ENCODE measurements at regions not wholly inside any gene's neighbourhood (a gene's known extent, or its start where the extent isn't known, plus 50 kb on each side); places are given as distances from the start of the nearest gene placed in this dataset.

- TF ChIP-seq EZH2 (optimal IDR thresholded peaks at IDR 0.05; ENCODE audit: low read depth, low read length), result no peak
- TF ChIP-seq, protein P1, sequence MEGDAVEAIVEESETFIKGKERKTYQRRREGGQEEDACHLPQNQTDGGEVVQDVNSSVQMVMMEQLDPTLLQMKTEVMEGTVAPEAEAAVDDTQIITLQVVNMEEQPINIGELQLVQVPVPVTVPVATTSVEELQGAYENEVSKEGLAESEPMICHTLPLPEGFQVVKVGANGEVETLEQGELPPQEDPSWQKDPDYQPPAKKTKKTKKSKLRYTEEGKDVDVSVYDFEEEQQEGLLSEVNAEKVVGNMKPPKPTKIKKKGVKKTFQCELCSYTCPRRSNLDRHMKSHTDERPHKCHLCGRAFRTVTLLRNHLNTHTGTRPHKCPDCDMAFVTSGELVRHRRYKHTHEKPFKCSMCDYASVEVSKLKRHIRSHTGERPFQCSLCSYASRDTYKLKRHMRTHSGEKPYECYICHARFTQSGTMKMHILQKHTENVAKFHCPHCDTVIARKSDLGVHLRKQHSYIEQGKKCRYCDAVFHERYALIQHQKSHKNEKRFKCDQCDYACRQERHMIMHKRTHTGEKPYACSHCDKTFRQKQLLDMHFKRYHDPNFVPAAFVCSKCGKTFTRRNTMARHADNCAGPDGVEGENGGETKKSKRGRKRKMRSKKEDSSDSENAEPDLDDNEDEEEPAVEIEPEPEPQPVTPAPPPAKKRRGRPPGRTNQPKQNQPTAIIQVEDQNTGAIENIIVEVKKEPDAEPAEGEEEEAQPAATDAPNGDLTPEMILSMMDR (IDR thresholded peaks at IDR 0.05; ENCODE audit: low read length), result no peak
- TF ChIP-seq EZH2phosphoT487 (IDR thresholded peaks at IDR 0.05; ENCODE audit: low read length), result no peak
- no peaks in the 10 kb centered on the region for H4K20me1 ChIP-seq (ENCODE audit: insufficient read depth, low read length)
- DNase-seq, result no peak
Measured at GRCh38 chr6:51429017-51429712, 610.5 kb downstream of the TFAP2B start.

DNA sequence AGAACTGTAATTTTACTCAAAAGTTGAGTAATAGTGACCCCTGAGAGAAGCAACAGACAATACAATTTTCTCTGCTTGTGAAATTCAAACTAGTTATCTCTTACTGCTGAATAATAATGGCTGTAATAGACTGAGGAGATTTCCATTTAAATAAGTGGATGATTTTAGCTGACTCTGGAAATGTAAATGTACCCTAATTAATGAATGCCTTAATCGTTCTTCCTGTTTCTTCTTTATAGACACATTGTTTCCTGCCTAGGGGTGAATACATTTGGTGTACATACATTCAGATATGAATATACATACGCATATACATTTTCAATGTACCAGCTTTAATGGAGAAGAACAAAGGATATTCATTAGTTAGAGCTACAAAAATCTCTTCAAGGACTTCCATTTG, 611.9 kb downstream of the TFAP2B start:
- TF ChIP-seq, protein P1 (IDR thresholded peaks at IDR 0.05; ENCODE audit: low read length), result no peak
- TF ChIP-seq EZH2phosphoT487 (IDR thresholded peaks at IDR 0.05; ENCODE audit: low read length) (no peak), EZH2 (optimal IDR thresholded peaks at IDR 0.05; ENCODE audit: low read depth, low read length) (no peak)
- H3K9ac ChIP-seq (ENCODE audit: low read length), result no peak overlapping the region
- H3K79me2 ChIP-seq (ENCODE audit: low read length), result no peaks in the 10 kb centered on the region
- no peak overlapping the region for H3K4me3 ChIP-seq (ENCODE audit: low read length)
- no peaks in the 10 kb centered on the region for H3K36me3 ChIP-seq (replicated peaks; ENCODE audit: insufficient read depth, low read length)
- H3K4me1 ChIP-seq (ENCODE audit: low read length), result no peaks in the 10 kb centered on the region
- no peaks in the 10 kb centered on the region for H3K27me3 ChIP-seq (replicated peaks; ENCODE audit: insufficient read depth, low read length)
- no peak overlapping the region for H3K27ac ChIP-seq (ENCODE audit: low read length)
- H3K4me2 ChIP-seq (ENCODE audit: low read depth, low read length), result no peak overlapping the region
- H2AFZ ChIP-seq (ENCODE audit: low read length), result no peak overlapping the region
- H3K9me3 ChIP-seq (replicated peaks; ENCODE audit: insufficient read depth, low read length), result no peaks in the 10 kb centered on the region
- DNase-seq, result no peak
- no peaks in the 10 kb centered on the region for H3K9me2 ChIP-seq (replicated peaks; ENCODE audit: insufficient read depth, low read length)
- H4K20me1 ChIP-seq (ENCODE audit: insufficient read depth, low read length), result no peaks in the 10 kb centered on the region
- no peaks in the 10 kb centered on the region for H3F3A ChIP-seq (ENCODE audit: insufficient read depth, low read length)

More at GRCh38 chr6:51429017-51429712, 610.5 kb downstream of the TFAP2B start:
- Histone ChIP-seq H3K27ac (ENCODE audit: low read length) (no peak overlapping the region), H3K27me3 (replicated peaks; ENCODE audit: insufficient read depth, low read length) (no peaks in the 10 kb centered on the region), H2AFZ (ENCODE audit: low read length) (no peak overlapping the region), H3K4me1 (ENCODE audit: low read length) (no peaks in the 10 kb centered on the region), H3K4me2 (ENCODE audit: low read depth, low read length) (no peak overlapping the region), H3K36me3 (replicated peaks; ENCODE audit: insufficient read depth, low read length) (no peaks in the 10 kb centered on the region), H3K79me2 (ENCODE audit: low read length) (no peaks in the 10 kb centered on the region), H3F3A (ENCODE audit: insufficient read depth, low read length) (no peaks in the 10 kb centered on the region), H3K4me3 (ENCODE audit: low read length) (no peak overlapping the region), H3K9me2 (replicated peaks; ENCODE audit: insufficient read depth, low read length) (no peaks in the 10 kb centered on the region), H3K9ac (ENCODE audit: low read length) (no peak overlapping the region), H3K9me3 (replicated peaks; ENCODE audit: insufficient read depth, low read length) (no peaks in the 10 kb centered on the region)

GRCh38 chr6:51432481-51432880, 613.8 kb downstream of the TFAP2B start:
- DNase-seq, result no peak
- H3K27ac ChIP-seq (ENCODE audit: low read length), result no peak overlapping the region
- TF ChIP-seq EZH2phosphoT487 (IDR thresholded peaks at IDR 0.05; ENCODE audit: low read length) (no peak), EZH2 (optimal IDR thresholded peaks at IDR 0.05; ENCODE audit: low read depth, low read length) (no peak)
- TF ChIP-seq, protein P1 (IDR thresholded peaks at IDR 0.05; ENCODE audit: low read length), result no peak
- no peak overlapping the region for H3K9ac ChIP-seq (ENCODE audit: low read length)
- H3F3A ChIP-seq (ENCODE audit: insufficient read depth, low read length), result no peaks in the 10 kb centered on the region
- no peaks in the 10 kb centered on the region for H3K36me3 ChIP-seq (replicated peaks; ENCODE audit: insufficient read depth, low read length)
- no peaks in the 10 kb centered on the region for H3K79me2 ChIP-seq (ENCODE audit: low read length)
- no peaks in the 10 kb centered on the region for H4K20me1 ChIP-seq (ENCODE audit: insufficient read depth, low read length)
- H3K4me3 ChIP-seq (ENCODE audit: low read length), result no peak overlapping the region
- no peaks in the 10 kb centered on the region for H3K9me2 ChIP-seq (replicated peaks; ENCODE audit: insufficient read depth, low read length)
- H3K4me1 ChIP-seq (ENCODE audit: low read length), result no peaks in the 10 kb centered on the region
- H3K9me3 ChIP-seq (replicated peaks; ENCODE audit: insufficient read depth, low read length), result no peaks in the 10 kb centered on the region
- H3K4me2 ChIP-seq (ENCODE audit: low read depth, low read length), result no peak overlapping the region
- no peaks in the 10 kb centered on the region for H3K27me3 ChIP-seq (replicated peaks; ENCODE audit: insufficient read depth, low read length)
- no peak overlapping the region for H2AFZ ChIP-seq (ENCODE audit: low read length)
